Heart left ventricle (tissue), 13 donors: ENCODE measurements at regions not wholly inside any gene's neighbourhood (a gene's known extent, or its start where the extent isn't known, plus 50 kb on each side); places are given as distances from the start of the nearest gene placed in this dataset.
A peak's percentile ranks its signal among the peaks of the same experiment; 100 is the strongest.

Experiments used
- POLR2A ChIP-seq, 2 donors: fragments of 450-650 bp; IDR thresholded peaks; one replicate each; pipeline ENCODE4 v1.6.1; 2017; ENCODE audit warnings: antibody characterized with exemption in 2 of 2, mild to moderate bottlenecking in 2 of 2, moderate library complexity in 2 of 2
- TF ChIP-seq, protein P1 (sequence below), 12 donors: fragments of 200-600 bp; sonication (generic) in 4 of 12; IDR thresholded peaks; one replicate each; pipeline versions ENCODE4 v1.5.0 to v1.8.0; 2018 to 2022; ENCODE audit warnings: antibody characterized with exemption in 12 of 12, mild to moderate bottlenecking in 5 of 12
- donor health status: ischemic (EF 13 %, LVEDD 7.1; RV severe dilation, severe dysfunction).
- donor health status: DM: no; HTN: yes; CAD: no.
- donor health status: DM: no; HTN: no; CAD: no.
- donor health status: ischemic (EF 25% LVEDD 6.9; RV normal size, moderate dysfunction).
- donor health status: ischemic (EF 25% LVEDD 5.7; RV mildly dilated, moderate dysfunction).
- donor health status: ischemic (EF 35%, LVEDD 5.7; RV mildly dilated, moderate dysfunction).
- donor health status: nonischemic (EF 11% LVEDD 7.7; RV severe dilation, severe dysfunction).
- donor health status: DM: yes; HTN: yes; CAD: no.
- donor health status: PGD.
- donor health status: ischemic (EF 29% LVEDD 5.4; RV normal size, mild dysfunction).
- donor health status: nonischemic (EF 23%, LVEDD 6.1; RV moderate dilation, normal function).

DNA sequence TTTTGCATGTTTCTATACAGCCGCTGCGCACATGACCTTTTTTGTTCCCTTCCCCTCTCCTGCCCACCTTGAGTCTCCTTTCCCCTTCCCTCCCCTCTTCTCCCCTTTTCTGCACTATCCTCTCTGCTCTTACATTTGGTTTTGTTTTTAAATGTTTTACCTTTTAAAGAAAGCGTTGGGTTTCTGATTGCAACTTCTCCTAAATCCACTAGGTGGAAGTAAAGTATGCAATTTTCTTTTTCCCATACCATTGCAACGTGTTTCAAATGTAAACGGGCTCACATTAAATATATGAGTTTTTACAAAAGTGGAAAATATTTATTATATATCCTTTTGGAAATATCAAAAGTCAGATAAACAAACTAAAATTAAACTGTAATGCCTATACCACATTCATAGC is 500.9 kb downstream of the DIRAS2 start:
- TF ChIP-seq, protein P1, sequence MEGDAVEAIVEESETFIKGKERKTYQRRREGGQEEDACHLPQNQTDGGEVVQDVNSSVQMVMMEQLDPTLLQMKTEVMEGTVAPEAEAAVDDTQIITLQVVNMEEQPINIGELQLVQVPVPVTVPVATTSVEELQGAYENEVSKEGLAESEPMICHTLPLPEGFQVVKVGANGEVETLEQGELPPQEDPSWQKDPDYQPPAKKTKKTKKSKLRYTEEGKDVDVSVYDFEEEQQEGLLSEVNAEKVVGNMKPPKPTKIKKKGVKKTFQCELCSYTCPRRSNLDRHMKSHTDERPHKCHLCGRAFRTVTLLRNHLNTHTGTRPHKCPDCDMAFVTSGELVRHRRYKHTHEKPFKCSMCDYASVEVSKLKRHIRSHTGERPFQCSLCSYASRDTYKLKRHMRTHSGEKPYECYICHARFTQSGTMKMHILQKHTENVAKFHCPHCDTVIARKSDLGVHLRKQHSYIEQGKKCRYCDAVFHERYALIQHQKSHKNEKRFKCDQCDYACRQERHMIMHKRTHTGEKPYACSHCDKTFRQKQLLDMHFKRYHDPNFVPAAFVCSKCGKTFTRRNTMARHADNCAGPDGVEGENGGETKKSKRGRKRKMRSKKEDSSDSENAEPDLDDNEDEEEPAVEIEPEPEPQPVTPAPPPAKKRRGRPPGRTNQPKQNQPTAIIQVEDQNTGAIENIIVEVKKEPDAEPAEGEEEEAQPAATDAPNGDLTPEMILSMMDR (IDR thresholded peaks at IDR 0.05) = peak; percentile 24 to 54 (median 44)
- no peak for TF ChIP-seq POLR2A (IDR thresholded peaks at IDR 0.05)
